Parathyroid adenoma (tissue), 2 donors: ENCODE measurements at regions not wholly inside any gene's neighbourhood (a gene's known extent, or its start where the extent isn't known, plus 50 kb on each side); places are given as distances from the start of the nearest gene placed in this dataset.

ENCODE experiments used
- H2AFZ ChIP-seq: fragments of 300-600 bp; sonication (generic); one replicate; pipeline ENCODE4 v1.7.0; 2017; ENCODE audit warnings: antibody characterized with exemption, mild to moderate bottlenecking
- H3K27ac ChIP-seq: fragments of 300-600 bp; sonication (generic); one replicate; pipeline ENCODE4 v1.7.0; 2017
- H3K27me3 ChIP-seq: fragments of 300-600 bp; sonication (generic); one replicate; pipeline ENCODE4 v1.7.0; 2017; ENCODE audit warnings: low read length; ENCODE audit not compliant: control insufficient read depth, insufficient read depth
- H3K36me3 ChIP-seq: fragments of 300-600 bp; sonication (generic); one replicate; pipeline ENCODE4 v1.7.0; 2017; ENCODE audit warnings: low read length; ENCODE audit not compliant: control insufficient read depth, insufficient read depth
- H3K4me1 ChIP-seq: fragments of 300-600 bp; sonication (generic); one replicate; pipeline ENCODE4 v1.7.0; 2017; ENCODE audit warnings: control low read depth
- H3K4me2 ChIP-seq: fragments of 300-600 bp; sonication (generic); one replicate; pipeline ENCODE4 v1.7.0; 2017; ENCODE audit warnings: low read length
- H3K4me3 ChIP-seq: fragments of 300-600 bp; sonication (generic); one replicate; pipeline ENCODE4 v1.7.0; 2017; ENCODE audit warnings: low read depth, low read length
- H3K79me2 ChIP-seq: fragments of 300-600 bp; sonication (generic); one replicate; pipeline ENCODE4 v1.7.0; 2017; ENCODE audit warnings: control low read depth
- H3K9ac ChIP-seq: fragments of 300-600 bp; sonication (generic); one replicate; pipeline ENCODE4 v1.7.0; 2017; ENCODE audit warnings: mild to moderate bottlenecking
- H3K9me3 ChIP-seq: fragments of 300-600 bp; sonication (generic); one replicate; pipeline ENCODE4 v1.7.0; 2017; ENCODE audit warnings: low read length; ENCODE audit not compliant: control insufficient read depth
- TF ChIP-seq, protein P1 (sequence below): fragments of 300-600 bp; sonication (generic); IDR thresholded peaks from one replicate; pipeline ENCODE4 v1.7.0; 2017; ENCODE audit warnings: antibody characterized with exemption, mild to moderate bottlenecking
- donor health status: primary hyperparathyroidism.

DNA sequence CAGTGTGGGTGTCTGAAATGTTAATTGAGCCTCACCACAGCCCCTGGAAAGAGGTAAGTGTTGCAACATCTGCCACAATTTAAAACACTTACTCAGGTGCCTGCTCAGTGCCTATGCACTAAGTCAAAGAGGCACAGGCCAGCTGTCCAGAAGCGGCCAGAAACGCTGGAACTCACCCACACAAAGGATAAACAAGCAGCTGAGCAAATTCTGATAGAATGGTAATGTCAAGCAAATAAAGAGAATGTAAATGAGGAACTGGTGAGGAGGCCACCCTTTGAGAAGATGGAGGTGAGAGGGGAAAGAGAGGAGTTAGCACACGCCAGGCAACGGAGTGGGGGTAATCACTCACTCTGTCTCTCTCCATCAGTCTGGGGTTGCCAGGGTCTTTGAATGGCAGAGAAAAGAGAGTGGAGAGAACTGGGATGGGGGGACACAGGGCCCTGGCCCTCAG lies 67.7 kb upstream of the SERP2 start:
- peak overlapping the region; percentile 87 for H3K27ac ChIP-seq
- H3K27me3 ChIP-seq: no peaks in the 10 kb centered on the region
- no peaks in the 10 kb centered on the region for H3K9me3 ChIP-seq
- H3K4me3 ChIP-seq: no peak overlapping the region
- H2AFZ ChIP-seq: no peak overlapping the region
- H3K4me1 ChIP-seq: peaks cover 5% of the 10 kb centered on the region
- TF ChIP-seq, protein P1, sequence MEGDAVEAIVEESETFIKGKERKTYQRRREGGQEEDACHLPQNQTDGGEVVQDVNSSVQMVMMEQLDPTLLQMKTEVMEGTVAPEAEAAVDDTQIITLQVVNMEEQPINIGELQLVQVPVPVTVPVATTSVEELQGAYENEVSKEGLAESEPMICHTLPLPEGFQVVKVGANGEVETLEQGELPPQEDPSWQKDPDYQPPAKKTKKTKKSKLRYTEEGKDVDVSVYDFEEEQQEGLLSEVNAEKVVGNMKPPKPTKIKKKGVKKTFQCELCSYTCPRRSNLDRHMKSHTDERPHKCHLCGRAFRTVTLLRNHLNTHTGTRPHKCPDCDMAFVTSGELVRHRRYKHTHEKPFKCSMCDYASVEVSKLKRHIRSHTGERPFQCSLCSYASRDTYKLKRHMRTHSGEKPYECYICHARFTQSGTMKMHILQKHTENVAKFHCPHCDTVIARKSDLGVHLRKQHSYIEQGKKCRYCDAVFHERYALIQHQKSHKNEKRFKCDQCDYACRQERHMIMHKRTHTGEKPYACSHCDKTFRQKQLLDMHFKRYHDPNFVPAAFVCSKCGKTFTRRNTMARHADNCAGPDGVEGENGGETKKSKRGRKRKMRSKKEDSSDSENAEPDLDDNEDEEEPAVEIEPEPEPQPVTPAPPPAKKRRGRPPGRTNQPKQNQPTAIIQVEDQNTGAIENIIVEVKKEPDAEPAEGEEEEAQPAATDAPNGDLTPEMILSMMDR: no peak
- no peaks in the 10 kb centered on the region for H3K79me2 ChIP-seq
- no peak overlapping the region for H3K4me2 ChIP-seq
- no peak overlapping the region for H3K9ac ChIP-seq
- no peaks in the 10 kb centered on the region for H3K36me3 ChIP-seq

DNA sequence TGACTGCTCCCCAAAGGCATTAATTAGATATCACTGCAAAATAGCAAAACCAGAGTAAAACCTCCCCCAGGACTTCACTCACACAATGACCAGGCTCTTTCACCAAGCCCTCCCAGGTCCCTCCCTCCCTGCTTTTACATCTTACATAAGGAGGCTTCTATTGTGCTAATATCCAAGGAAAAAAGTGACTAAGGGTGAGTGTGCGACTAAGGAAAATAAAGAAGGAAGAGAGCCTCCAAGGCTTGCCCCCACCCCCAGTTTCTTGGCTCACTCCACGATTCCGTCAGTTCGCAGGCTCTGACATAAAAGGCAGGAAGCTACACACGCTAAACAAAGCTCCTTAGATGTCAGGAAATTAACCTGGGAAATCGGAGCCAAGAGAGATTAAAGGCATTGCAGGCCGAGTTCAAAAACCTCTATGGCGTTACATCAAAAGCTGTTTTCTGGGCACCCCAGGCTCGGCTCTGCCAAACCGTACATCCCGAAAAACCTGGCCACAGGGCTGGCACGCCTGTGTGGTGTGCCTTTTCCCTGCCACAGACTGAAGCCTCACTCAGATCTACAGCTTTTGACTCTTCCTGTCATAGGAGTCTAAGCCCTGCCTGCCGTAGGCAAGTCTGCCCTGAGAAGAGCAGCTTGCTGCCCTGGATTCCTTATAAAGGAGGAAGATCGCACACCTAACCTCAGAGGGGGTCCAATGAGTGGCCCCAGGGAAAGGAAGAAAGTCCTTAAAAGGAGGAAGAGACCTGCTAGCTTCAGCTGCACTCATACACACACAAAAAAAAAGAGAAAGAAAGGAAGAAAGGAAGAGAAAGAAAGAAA lies 67.0 kb upstream of the SERP2 start:
- no peak overlapping the region for H3K9ac ChIP-seq
- no peak overlapping the region for H3K4me2 ChIP-seq
- no peaks in the 10 kb centered on the region for H3K9me3 ChIP-seq
- H3K4me3 ChIP-seq: no peak overlapping the region
- no peaks in the 10 kb centered on the region for H3K4me1 ChIP-seq
- no peak overlapping the region for H2AFZ ChIP-seq
- TF ChIP-seq, protein P1: no peak
- peak overlapping the region; percentile 87 for H3K27ac ChIP-seq
- no peaks in the 10 kb centered on the region for H3K36me3 ChIP-seq
- H3K79me2 ChIP-seq: no peaks in the 10 kb centered on the region
- no peaks in the 10 kb centered on the region for H3K27me3 ChIP-seq

DNA sequence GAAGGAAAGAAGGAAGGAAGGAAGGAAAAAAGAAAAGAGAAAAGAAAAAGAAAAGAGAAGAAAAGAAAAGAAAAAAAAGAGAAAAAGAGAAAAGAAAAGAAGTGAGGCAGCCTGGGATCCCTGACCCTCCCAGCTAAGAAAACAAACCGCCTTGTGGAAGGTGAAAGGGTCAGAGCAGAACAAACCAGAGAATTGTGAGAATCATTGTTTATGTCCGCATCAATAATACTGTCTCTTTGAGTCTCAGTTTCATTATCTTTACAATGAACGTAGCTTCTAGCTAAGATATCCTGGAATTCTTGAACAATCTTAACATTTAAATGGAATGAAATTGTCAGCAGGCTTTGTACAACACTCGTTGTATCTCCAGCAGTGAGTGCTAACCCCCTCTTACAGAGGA lies 66.4 kb upstream of the SERP2 start:
- no peak overlapping the region for H3K9ac ChIP-seq
- H3K9me3 ChIP-seq: no peaks in the 10 kb centered on the region
- no peaks in the 10 kb centered on the region for H3K79me2 ChIP-seq

DNA sequence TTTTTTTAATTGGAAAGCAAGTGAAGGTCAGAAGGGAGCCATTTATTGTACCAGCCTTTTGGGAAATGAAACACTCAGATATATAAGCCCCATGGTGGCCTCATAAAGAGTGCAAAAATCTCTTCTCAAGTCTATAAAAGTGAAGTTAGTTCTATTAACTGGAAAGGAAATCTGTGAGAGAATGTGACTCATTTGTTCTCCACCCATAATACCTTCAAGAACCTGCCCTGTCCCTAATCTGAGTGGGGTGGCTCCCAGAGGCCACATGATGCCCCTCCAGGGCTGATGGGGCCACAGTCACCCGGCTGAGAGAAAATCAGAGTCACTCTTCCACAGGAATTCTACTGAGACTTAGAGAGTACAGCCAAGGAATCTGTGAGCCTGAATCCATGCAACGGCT lies 65.8 kb upstream of the SERP2 start:
- Histone ChIP-seq H3K27ac (peak overlapping the region; percentile 87), H3K9ac (no peak overlapping the region), H2AFZ (no peak overlapping the region), H3K36me3 (no peaks in the 10 kb centered on the region), H3K9me3 (no peaks in the 10 kb centered on the region), H3K79me2 (no peaks in the 10 kb centered on the region), H3K4me3 (no peak overlapping the region), H3K27me3 (no peaks in the 10 kb centered on the region), H3K4me2 (no peak overlapping the region), H3K4me1 (no peaks in the 10 kb centered on the region)
- TF ChIP-seq, protein P1: no peak

More for the DNA sequence above, 66.4 kb upstream of the SERP2 start:
- no peaks in the 10 kb centered on the region for H3K36me3 ChIP-seq
- H3K4me1 ChIP-seq: no peaks in the 10 kb centered on the region
- no peak overlapping the region for H3K4me3 ChIP-seq
- peak overlapping the region; percentile 87 for H3K27ac ChIP-seq
- H2AFZ ChIP-seq: no peak overlapping the region
- H3K27me3 ChIP-seq: no peaks in the 10 kb centered on the region
- TF ChIP-seq, protein P1: no peak
- no peak overlapping the region for H3K4me2 ChIP-seq

GRCh38 chr13:44308352-44308751 lies 65.3 kb upstream of the SERP2 start:
- H3K36me3 ChIP-seq: no peaks in the 10 kb centered on the region
- no peak overlapping the region for H3K27ac ChIP-seq
- H3K4me1 ChIP-seq: no peaks in the 10 kb centered on the region
- TF ChIP-seq, protein P1: no peak
- H3K4me3 ChIP-seq: no peak overlapping the region
- no peaks in the 10 kb centered on the region for H3K27me3 ChIP-seq
- no peak overlapping the region for H3K9ac ChIP-seq
- H3K79me2 ChIP-seq: no peaks in the 10 kb centered on the region
- no peaks in the 10 kb centered on the region for H3K9me3 ChIP-seq
- H3K4me2 ChIP-seq: no peak overlapping the region
- H2AFZ ChIP-seq: no peak overlapping the region
